HFF-Myc (cell line): ENCODE measurements at regions not wholly inside any gene's neighbourhood (a gene's known extent, or its start where the extent isn't known, plus 50 kb on each side); places are given as distances from the start of the nearest gene placed in this dataset.

Experiments used
- DNase-seq: peaks from one replicate; pipeline ENCODE4 v3.0.0-alpha.2; 2011; ENCODE audit warnings: low read depth; ENCODE audit errors: extremely low read depth
- H3K4me3 ChIP-seq: replicated peaks from 2 replicates; pipeline ENCODE4 v1.5.1; 2011; ENCODE audit warnings: low read depth, mild to moderate bottlenecking, control low read depth, low read length
- CTCF ChIP-seq: IDR thresholded peaks from 2 replicates; pipeline ENCODE4 v1.5.1; 2012; ENCODE audit warnings: mild to moderate bottlenecking, low read depth, low read length, control low read depth; ENCODE audit errors: missing control alignments

GRCh38 chr13:47426126-47426849 lies 529.4 kb upstream of the HTR2A start:
- TF ChIP-seq CTCF, result no peak
- no peak for DNase-seq
- H3K4me3 ChIP-seq, result no peak overlapping the region

GRCh38 chr13:47421525-47421924 lies 524.7 kb upstream of the HTR2A start:
- no peak for TF ChIP-seq CTCF
- no peak for DNase-seq

GRCh38 chr13:47420568-47420967 lies 523.7 kb upstream of the HTR2A start:
- no peak overlapping the region for H3K4me3 ChIP-seq
- DNase-seq, result no peak
- no peak for TF ChIP-seq CTCF

More at GRCh38 chr13:47421525-47421924, 524.7 kb upstream of the HTR2A start:
- no peak overlapping the region for H3K4me3 ChIP-seq

GRCh38 chr13:47420020-47420419 lies 523.2 kb upstream of the HTR2A start:
- no peak for DNase-seq
- H3K4me3 ChIP-seq, result no peak overlapping the region
- TF ChIP-seq CTCF, result no peak

- no peak overlapping the region for H3K4me3 ChIP-seq
- no peak for DNase-seq
- TF ChIP-seq CTCF, result no peak
Measured at GRCh38 chr13:47418206-47418920, 521.5 kb upstream of the HTR2A start.

- DNase-seq, result no peak
- H3K4me3 ChIP-seq, result no peak overlapping the region
- no peak for TF ChIP-seq CTCF
Measured at GRCh38 chr13:47417485-47417884, 520.6 kb upstream of the HTR2A start.
